ENCODE measurements at regions not wholly inside any gene's neighbourhood (a gene's known extent, or its start where the extent isn't known, plus 50 kb on each side); places are given as distances from the start of the nearest gene placed in this dataset.

- H3K4me1 Mint-ChIP-seq: no peaks in the 10 kb centered on the region; a peak in 1 of 4 replicates
- TF ChIP-seq, protein P1, sequence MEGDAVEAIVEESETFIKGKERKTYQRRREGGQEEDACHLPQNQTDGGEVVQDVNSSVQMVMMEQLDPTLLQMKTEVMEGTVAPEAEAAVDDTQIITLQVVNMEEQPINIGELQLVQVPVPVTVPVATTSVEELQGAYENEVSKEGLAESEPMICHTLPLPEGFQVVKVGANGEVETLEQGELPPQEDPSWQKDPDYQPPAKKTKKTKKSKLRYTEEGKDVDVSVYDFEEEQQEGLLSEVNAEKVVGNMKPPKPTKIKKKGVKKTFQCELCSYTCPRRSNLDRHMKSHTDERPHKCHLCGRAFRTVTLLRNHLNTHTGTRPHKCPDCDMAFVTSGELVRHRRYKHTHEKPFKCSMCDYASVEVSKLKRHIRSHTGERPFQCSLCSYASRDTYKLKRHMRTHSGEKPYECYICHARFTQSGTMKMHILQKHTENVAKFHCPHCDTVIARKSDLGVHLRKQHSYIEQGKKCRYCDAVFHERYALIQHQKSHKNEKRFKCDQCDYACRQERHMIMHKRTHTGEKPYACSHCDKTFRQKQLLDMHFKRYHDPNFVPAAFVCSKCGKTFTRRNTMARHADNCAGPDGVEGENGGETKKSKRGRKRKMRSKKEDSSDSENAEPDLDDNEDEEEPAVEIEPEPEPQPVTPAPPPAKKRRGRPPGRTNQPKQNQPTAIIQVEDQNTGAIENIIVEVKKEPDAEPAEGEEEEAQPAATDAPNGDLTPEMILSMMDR (conservative IDR thresholded peaks at IDR 0.05): no peak
- no peaks in the 10 kb centered on the region for H4K20me1 ChIP-seq (ENCODE audit: control insufficient read depth, insufficient read depth, insufficient read length)
Observed at GRCh38 chr2:19434413-19434812, 76.0 kb upstream of the OSR1 start.

More at GRCh38 chr2:19434413-19434812, 76.0 kb upstream of the OSR1 start:
- Histone ChIP-seq H3K4ac (ENCODE audit: low read depth, low read length) (no peak overlapping the region), H3K79me1 (ENCODE audit: insufficient read depth, low read depth, low read length, poor library complexity, severe bottlenecking) (no peaks in the 10 kb centered on the region), H2BK15ac (ENCODE audit: low read depth, low read length) (no peak overlapping the region), H3K4me1 (ENCODE audit: insufficient read depth, low read length) (no peaks in the 10 kb centered on the region), H4K91ac (ENCODE audit: insufficient read length, low read depth, low read length) (no peak overlapping the region), H4K8ac (replicated peaks; ENCODE audit: insufficient read length, low read depth, low read length) (no peak overlapping the region), H3K18ac (ENCODE audit: insufficient read length, low read depth, low read length) (no peak overlapping the region), H3K4me2 (ENCODE audit: insufficient read depth, insufficient read length, low read length) (no peak overlapping the region), H3K23me2 (ENCODE audit: insufficient read length, low read depth, low read length, poor library complexity, severe bottlenecking) (no peaks in the 10 kb centered on the region), H2AFZ (ENCODE audit: low read length) (no peak overlapping the region), H3K14ac (ENCODE audit: insufficient read depth, low read length) (no peak overlapping the region), H3K27me3 (ENCODE audit: insufficient read depth, low read length) (no peaks in the 10 kb centered on the region), H3K9ac (ENCODE audit: extremely low read depth, insufficient read length, low read length) (no peak overlapping the region), H2BK5ac (ENCODE audit: insufficient read length, low read length) (no peak overlapping the region), H2AK5ac (ENCODE audit: insufficient read length, low read length) (no peak overlapping the region), H3K56ac (ENCODE audit: insufficient read length, low read depth, low read length) (no peak overlapping the region), H3K79me2 (ENCODE audit: insufficient read depth, low read length) (no peaks in the 10 kb centered on the region), H3K9me3 (ENCODE audit: control insufficient read depth, low read depth, low read length) (no peaks in the 10 kb centered on the region), H4K5ac (ENCODE audit: insufficient read length, low read depth, low read length) (no peak overlapping the region), H3K23ac (ENCODE audit: insufficient read length, low read depth, low read length) (no peak overlapping the region), H2BK120ac (ENCODE audit: low read depth, low read length, poor library complexity, severe bottlenecking) (no peak overlapping the region), H2BK20ac (ENCODE audit: low read depth, low read length, poor library complexity, severe bottlenecking) (no peak overlapping the region), H3T11ph (ENCODE audit: low read length) (no peak overlapping the region), H3K27ac (ENCODE audit: insufficient read length, low read depth, low read length) (no peak overlapping the region), H2BK12ac (ENCODE audit: insufficient read length, low read depth, low read length) (no peak overlapping the region)
- no peak overlapping the region for H3K4me3 Mint-ChIP-seq
- H3K27ac Mint-ChIP-seq: no peak overlapping the region
- no peaks in the 10 kb centered on the region for H3K36me3 Mint-ChIP-seq (ENCODE audit: insufficient read depth in 1 of 3, low read depth in 3 of 3)
- H3K9me3 Mint-ChIP-seq: no peaks in the 10 kb centered on the region
- no peak for DNase-seq
- H3K27me3 Mint-ChIP-seq (ENCODE audit: low read depth): no peaks in the 10 kb centered on the region

Data from H9 (cell line).